ENCODE measurements at regions not wholly inside any gene's neighbourhood (a gene's known extent, or its start where the extent isn't known, plus 50 kb on each side); places are given as distances from the start of the nearest gene placed in this dataset.

GRCh38 chr9:81132796-81133195, 556.6 kb downstream of the TLE1 start (continued):
- no peak for TF ChIP-seq CBX8 (IDR thresholded peaks at IDR 0.05; ENCODE audit: borderline replicate concordance, low read depth, low read length)

- no peaks in the 10 kb centered on the region for H3K9me3 ChIP-seq (ENCODE audit: insufficient read depth in 2 of 2, low read depth in 1 of 2, low read length in 1 of 2)
- POLR2A ChIA-PET (ENCODE audit: partially characterized antibody): interaction anchor here (0.7 kb wide), 1 partner anchor 692 kb away, joined by 3 read pairs; no protein-coding TSS in a partner anchor
- H3K9ac ChIP-seq (replicated peaks in 1 of 4; ENCODE audit: extremely low read depth in 1 of 4, low read depth in 3 of 4, low read length in 3 of 4): no peak overlapping the region; a peak in 1 of 7 replicates
- H2BK15ac ChIP-seq (ENCODE audit: low read length): no peak overlapping the region
- no peak overlapping the region for H3K18ac ChIP-seq (ENCODE audit: extremely low read depth, low read length)
- CTCF ChIA-PET (ENCODE audit: partially characterized antibody): no interaction called here
- H2BK120ac ChIP-seq (replicated peaks; ENCODE audit: low read depth, low read length): no peak overlapping the region
- H4K8ac ChIP-seq (ENCODE audit: extremely low read depth, insufficient read depth, low read length): no peak overlapping the region
- H3K14ac ChIP-seq (ENCODE audit: insufficient read length): no peak overlapping the region
- no peak overlapping the region for H3K4ac ChIP-seq (replicated peaks; ENCODE audit: insufficient read length, low read depth, low read length)
- no peak overlapping the region for H4K91ac ChIP-seq (replicated peaks; ENCODE audit: insufficient read length, low read length)
- no peak overlapping the region for H2BK12ac ChIP-seq (ENCODE audit: low read depth, low read length)
- no peak overlapping the region for H3K56ac ChIP-seq (replicated peaks; ENCODE audit: insufficient read length, low read depth, low read length)
- no peaks in the 10 kb centered on the region for H3K79me2 ChIP-seq (ENCODE audit: control insufficient read depth in 1 of 2, insufficient read depth in 2 of 2, low read length in 2 of 2)
- H3K23ac ChIP-seq (ENCODE audit: insufficient read length): no peak overlapping the region
- no peaks in the 10 kb centered on the region for H3K79me1 ChIP-seq (ENCODE audit: low read depth, low read length)
- H2AK5ac ChIP-seq (ENCODE audit: low read depth, low read length): no peak overlapping the region
- FAIRE-seq: no peak
- WGBS, 2 experiments (ENCODE audit: extremely low coverage in 1 of 2, insufficient coverage in 1 of 2, insufficient read length in 1 of 2, insufficient replicate concordance in 2 of 2, low coverage in 1 of 2, low lambda C conversion rate in 2 of 2, missing lambda C conversion rate in 1 of 2): 93% methylated on average over 2 of the region's 2 CpGs; no CpG with 5 or more reads in 1 of the 2 experiments
- no peaks in the 10 kb centered on the region for H4K20me1 ChIP-seq (replicated peaks in 1 of 2; ENCODE audit: control insufficient read depth in 1 of 2, insufficient read depth in 2 of 2, low read length in 2 of 2)
- TF ChIP-seq EGR1 (IDR thresholded peaks at IDR 0.05; ENCODE audit: borderline replicate concordance, low read depth, low read length): no peak
- no peak for TF ChIP-seq SAP30 (IDR thresholded peaks at IDR 0.05; ENCODE audit: insufficient read depth, insufficient replicate concordance, low read length)
- TF ChIP-seq, protein P1, sequence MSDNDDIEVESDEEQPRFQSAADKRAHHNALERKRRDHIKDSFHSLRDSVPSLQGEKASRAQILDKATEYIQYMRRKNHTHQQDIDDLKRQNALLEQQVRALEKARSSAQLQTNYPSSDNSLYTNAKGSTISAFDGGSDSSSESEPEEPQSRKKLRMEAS (IDR thresholded peaks at IDR 0.05): no peak
- no peak for TF ChIP-seq KDM5A (IDR thresholded peaks at IDR 0.05; ENCODE audit: low read length)
- no peak for TF ChIP-seq BRCA1 (IDR thresholded peaks at IDR 0.05; ENCODE audit: low read depth, low read length)
- no peak for TF ChIP-seq SP4 (IDR thresholded peaks at IDR 0.05; ENCODE audit: low read length)
- no peak for TF ChIP-seq YY1 (IDR thresholded peaks at IDR 0.05; ENCODE audit: low read depth, low read length)
- H4K5ac ChIP-seq (ENCODE audit: insufficient read length, low read depth, low read length): no peak overlapping the region
- no peak for DNase-seq (ENCODE audit: low read depth in 1 of 2, low spot score in 2 of 2)
- H2BK20ac ChIP-seq (ENCODE audit: low read length): no peak overlapping the region
- no peak overlapping the region for H2AFZ ChIP-seq (ENCODE audit: low read length)
- H3K23me2 ChIP-seq (ENCODE audit: low read depth, low read length): no peaks in the 10 kb centered on the region
- no peaks in the 10 kb centered on the region for H3K36me3 ChIP-seq (ENCODE audit: control insufficient read depth in 2 of 4, insufficient read depth in 4 of 4, low read length in 3 of 4)
- no peak overlapping the region for H3K4me3 ChIP-seq (ENCODE audit: extremely low read depth in 1 of 4, insufficient read depth in 2 of 4, low read depth in 3 of 4, low read length in 4 of 4)
- no peaks in the 10 kb centered on the region for H3K4me1 ChIP-seq (replicated peaks in 1 of 4; ENCODE audit: control insufficient read depth in 3 of 4, insufficient read depth in 4 of 4, low read length in 3 of 4)
- H2BK5ac ChIP-seq (ENCODE audit: low read depth, low read length): no peak overlapping the region
- no peaks in the 10 kb centered on the region for H3K27me3 ChIP-seq (replicated peaks in 1 of 4; ENCODE audit: control insufficient read depth in 3 of 4, extremely low read depth in 1 of 4, insufficient read depth in 3 of 4, low read length in 3 of 4)
- no peak overlapping the region for H3K27ac ChIP-seq (ENCODE audit: low read depth, low read length)
- H3K4me2 ChIP-seq (ENCODE audit: insufficient read depth in 1 of 2, low read depth in 2 of 2, low read length in 2 of 2): no peak overlapping the region
Observed at GRCh38 chr9:81132318-81132717, 557.0 kb downstream of the TLE1 start.
